Fibroblast of lung (primary cell): ENCODE measurements at regions not wholly inside any gene's neighbourhood (a gene's known extent, or its start where the extent isn't known, plus 50 kb on each side); places are given as distances from the start of the nearest gene placed in this dataset.

ENCODE experiments used
- DNase-seq, 2 donors: peaks; one replicate each; pipeline versions ENCODE4 v3.0.0 to v3.0.0-alpha.2; 2010; ENCODE audit warnings: low read depth in 2 of 2
- H2AFZ ChIP-seq: 2 replicates; pipeline ENCODE4 v1.5.1; 2012; ENCODE audit warnings: low read length, control low read depth, inconsistent platforms
- H3K27ac ChIP-seq: 2 replicates; pipeline ENCODE4 v1.5.1; 2011; ENCODE audit warnings: low read length, control low read depth; ENCODE audit not compliant: insufficient read depth
- H3K27me3 ChIP-seq: 2 replicates; pipeline ENCODE4 v1.5.1; 2011; ENCODE audit warnings: mild to moderate bottlenecking, low read length; ENCODE audit not compliant: control insufficient read depth, insufficient read depth
- H3K36me3 ChIP-seq: 2 replicates; pipeline ENCODE4 v1.5.1; 2011; ENCODE audit warnings: low read length; ENCODE audit not compliant: control insufficient read depth, insufficient read depth
- H3K4me1 ChIP-seq: 2 replicates; pipeline ENCODE4 v1.5.1; 2011; ENCODE audit warnings: low read length; ENCODE audit not compliant: control insufficient read depth, insufficient read depth; ENCODE audit errors: extremely low read depth
- H3K4me2 ChIP-seq: 2 replicates; pipeline ENCODE4 v1.5.1; 2011; ENCODE audit warnings: low read length, control low read depth; ENCODE audit not compliant: insufficient read depth; ENCODE audit errors: extremely low read depth
- H3K4me3 ChIP-seq, 4 experiments: fragments of 200-600 bp in 1 of 4; sonication (generic) in 1 of 4; replicated peaks in 1 of 4; 2 replicates each; pipeline ENCODE4 v1.5.1; 2011 to 2016; ENCODE audit warnings: low read length in 4 of 4, low read depth in 3 of 4, mild to moderate bottlenecking in 3 of 4, control low read depth in 2 of 4, inconsistent platforms in 1 of 4, mixed read lengths in 1 of 4; ENCODE audit not compliant: insufficient read depth in 1 of 4; ENCODE audit errors: control extremely low read depth in 1 of 4
- H3K79me2 ChIP-seq: 2 replicates; pipeline ENCODE4 v1.5.1; 2012; ENCODE audit warnings: mild to moderate bottlenecking, low read length, inconsistent platforms; ENCODE audit not compliant: control insufficient read depth, insufficient read depth
- H3K9ac ChIP-seq: 2 replicates; pipeline ENCODE4 v1.5.1; 2011; ENCODE audit warnings: mild to moderate bottlenecking, low read length, control low read depth; ENCODE audit not compliant: insufficient read depth
- H3K9me3 ChIP-seq: 2 replicates; pipeline ENCODE4 v1.5.1; 2012; ENCODE audit warnings: low read depth, low read length; ENCODE audit not compliant: control insufficient read depth, insufficient read depth
- H4K20me1 ChIP-seq: 2 replicates; pipeline ENCODE4 v1.5.1; 2011; ENCODE audit warnings: low read length; ENCODE audit not compliant: control insufficient read depth, insufficient read depth; ENCODE audit errors: extremely low read depth
- EZH2 ChIP-seq: IDR thresholded peaks from 2 replicates; pipeline ENCODE4 v1.5.1; 2012; ENCODE audit warnings: low read length, control low read depth, mild to moderate bottlenecking; ENCODE audit errors: missing control alignments
- TF ChIP-seq, protein P1 (sequence below), 2 donors: IDR thresholded peaks in 1 of 2; conservative IDR thresholded peaks in 1 of 2; 1 replicate in 1 of 2; 2 replicates in 1 of 2; pipeline ENCODE4 v1.5.1; 2011 to 2012; ENCODE audit warnings: low read length in 2 of 2, control low read depth in 1 of 2, inconsistent platforms in 1 of 2, low read depth in 1 of 2, mild to moderate bottlenecking in 1 of 2

DNA sequence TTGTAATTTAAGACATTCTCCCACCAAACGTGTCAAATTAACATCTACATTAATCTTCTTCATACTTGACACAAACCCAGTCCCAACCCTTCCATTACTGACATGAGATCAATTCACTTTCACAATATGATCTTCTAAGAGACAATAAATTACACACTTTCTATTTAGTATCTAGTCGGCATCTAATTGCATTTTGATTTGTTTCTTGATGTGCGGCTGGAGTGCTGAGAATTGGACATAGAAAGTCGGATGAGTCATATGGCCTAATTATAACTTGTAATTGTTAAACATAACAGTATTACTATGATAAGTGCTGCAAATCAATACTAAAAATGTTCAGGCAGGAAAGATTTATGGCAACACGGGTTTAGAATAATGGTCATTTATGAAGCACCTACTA lies 78.4 kb upstream of the RORA start:
- Histone ChIP-seq H3K4me3 (no peak overlapping the region), H3K36me3 (no peaks in the 10 kb centered on the region), H3K27me3 (no peaks in the 10 kb centered on the region), H3K9me3 (no peaks in the 10 kb centered on the region), H3K79me2 (no peaks in the 10 kb centered on the region), H3K9ac (no peak overlapping the region), H4K20me1 (no peaks in the 10 kb centered on the region), H3K27ac (no peak overlapping the region), H3K4me1 (no peaks in the 10 kb centered on the region), H3K4me2 (no peak overlapping the region), H2AFZ (no peak overlapping the region)
- no peak for TF ChIP-seq EZH2
- TF ChIP-seq, protein P1, sequence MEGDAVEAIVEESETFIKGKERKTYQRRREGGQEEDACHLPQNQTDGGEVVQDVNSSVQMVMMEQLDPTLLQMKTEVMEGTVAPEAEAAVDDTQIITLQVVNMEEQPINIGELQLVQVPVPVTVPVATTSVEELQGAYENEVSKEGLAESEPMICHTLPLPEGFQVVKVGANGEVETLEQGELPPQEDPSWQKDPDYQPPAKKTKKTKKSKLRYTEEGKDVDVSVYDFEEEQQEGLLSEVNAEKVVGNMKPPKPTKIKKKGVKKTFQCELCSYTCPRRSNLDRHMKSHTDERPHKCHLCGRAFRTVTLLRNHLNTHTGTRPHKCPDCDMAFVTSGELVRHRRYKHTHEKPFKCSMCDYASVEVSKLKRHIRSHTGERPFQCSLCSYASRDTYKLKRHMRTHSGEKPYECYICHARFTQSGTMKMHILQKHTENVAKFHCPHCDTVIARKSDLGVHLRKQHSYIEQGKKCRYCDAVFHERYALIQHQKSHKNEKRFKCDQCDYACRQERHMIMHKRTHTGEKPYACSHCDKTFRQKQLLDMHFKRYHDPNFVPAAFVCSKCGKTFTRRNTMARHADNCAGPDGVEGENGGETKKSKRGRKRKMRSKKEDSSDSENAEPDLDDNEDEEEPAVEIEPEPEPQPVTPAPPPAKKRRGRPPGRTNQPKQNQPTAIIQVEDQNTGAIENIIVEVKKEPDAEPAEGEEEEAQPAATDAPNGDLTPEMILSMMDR (conservative IDR thresholded peaks at IDR 0.05 in 1 of 2, IDR thresholded peaks at IDR 0.05 in 1 of 2; ENCODE audit: low read depth in 1 of 2, low read length in 2 of 2): no peak
- DNase-seq: no peak

DNA sequence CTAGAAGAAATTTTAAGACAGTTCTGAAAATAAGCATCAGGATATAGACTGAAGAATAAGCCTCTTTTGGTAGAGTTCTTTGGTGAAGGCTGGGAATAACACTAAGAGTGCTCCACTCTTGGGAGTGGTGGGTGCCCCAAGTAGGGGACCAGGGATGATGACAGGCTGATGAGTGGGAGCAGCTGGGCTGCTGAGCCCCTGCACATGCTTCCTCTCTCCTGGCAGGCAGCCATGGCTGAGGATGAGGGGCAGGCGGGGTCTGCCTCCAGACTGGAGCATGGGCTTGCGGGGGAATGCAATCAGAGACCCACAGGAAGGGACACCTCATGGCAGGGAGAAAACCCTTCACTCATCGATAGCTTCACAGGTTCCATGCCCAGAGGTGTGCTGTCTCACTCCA lies 72.6 kb upstream of the RORA start:
- TF ChIP-seq, protein P1 (conservative IDR thresholded peaks at IDR 0.05 in 1 of 2, IDR thresholded peaks at IDR 0.05 in 1 of 2; ENCODE audit: low read depth in 1 of 2, low read length in 2 of 2): no peak
- no peak for TF ChIP-seq EZH2
- H4K20me1 ChIP-seq: no peaks in the 10 kb centered on the region
- no peak overlapping the region for H3K4me2 ChIP-seq
- no peak for DNase-seq
- no peaks in the 10 kb centered on the region for H3K9me3 ChIP-seq
- no peak overlapping the region for H2AFZ ChIP-seq
- H3K27ac ChIP-seq: no peak overlapping the region
- no peaks in the 10 kb centered on the region for H3K4me1 ChIP-seq
- H3K27me3 ChIP-seq: no peaks in the 10 kb centered on the region
- no peaks in the 10 kb centered on the region for H3K36me3 ChIP-seq
- H3K79me2 ChIP-seq: no peaks in the 10 kb centered on the region
- no peak overlapping the region for H3K4me3 ChIP-seq
- H3K9ac ChIP-seq: no peak overlapping the region

DNA sequence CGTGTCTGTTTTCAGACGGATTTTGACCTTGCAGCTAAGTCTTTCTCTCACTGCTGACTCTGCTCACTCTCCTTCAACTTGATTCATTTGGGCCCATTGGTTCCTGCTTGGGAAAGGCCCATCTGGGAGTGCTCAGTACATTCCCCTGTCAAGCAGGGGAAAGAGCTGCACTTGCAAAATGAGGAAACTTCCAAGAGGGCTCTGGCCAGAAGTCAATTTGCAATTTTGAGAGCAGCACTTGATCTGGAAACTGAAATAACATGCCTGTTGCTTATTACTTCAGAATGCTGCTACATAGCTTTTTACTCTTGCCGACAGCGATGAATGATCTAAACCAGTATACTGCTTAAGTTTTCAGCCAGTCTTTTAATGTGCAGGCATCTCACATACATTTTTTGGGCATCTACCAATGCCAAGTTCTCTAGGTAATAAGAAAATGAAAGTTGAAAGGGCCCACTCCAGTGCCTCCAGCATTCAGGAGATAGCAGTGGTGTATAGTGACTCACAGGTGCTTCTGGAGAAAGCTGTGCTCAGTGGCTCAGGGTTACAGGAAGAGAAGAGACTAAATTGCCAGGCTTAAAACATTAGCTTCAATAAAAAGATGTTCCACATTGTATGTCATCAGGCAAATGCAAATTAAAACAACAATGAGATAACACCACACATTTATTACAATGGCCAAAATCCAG lies 70.1 kb upstream of the RORA start:
- TF ChIP-seq, protein P1 (conservative IDR thresholded peaks at IDR 0.05 in 1 of 2, IDR thresholded peaks at IDR 0.05 in 1 of 2; ENCODE audit: low read depth in 1 of 2, low read length in 2 of 2): no peak
- TF ChIP-seq EZH2: no peak

More for the DNA sequence above, 70.1 kb upstream of the RORA start:
- no peak overlapping the region for H3K4me2 ChIP-seq
- no peaks in the 10 kb centered on the region for H3K4me1 ChIP-seq
- no peak overlapping the region for H2AFZ ChIP-seq
- H4K20me1 ChIP-seq: no peaks in the 10 kb centered on the region
- no peaks in the 10 kb centered on the region for H3K36me3 ChIP-seq
- no peak overlapping the region for H3K9ac ChIP-seq
- no peaks in the 10 kb centered on the region for H3K79me2 ChIP-seq
- no peak overlapping the region for H3K4me3 ChIP-seq
- no peak overlapping the region for H3K27ac ChIP-seq
- H3K27me3 ChIP-seq: no peaks in the 10 kb centered on the region
- DNase-seq: peak in 1 of 2 donors; percentile 2
- H3K9me3 ChIP-seq: no peaks in the 10 kb centered on the region
